ENCODE measurements at regions not wholly inside any gene's neighbourhood (a gene's known extent, or its start where the extent isn't known, plus 50 kb on each side); places are given as distances from the start of the nearest gene placed in this dataset.

DNA sequence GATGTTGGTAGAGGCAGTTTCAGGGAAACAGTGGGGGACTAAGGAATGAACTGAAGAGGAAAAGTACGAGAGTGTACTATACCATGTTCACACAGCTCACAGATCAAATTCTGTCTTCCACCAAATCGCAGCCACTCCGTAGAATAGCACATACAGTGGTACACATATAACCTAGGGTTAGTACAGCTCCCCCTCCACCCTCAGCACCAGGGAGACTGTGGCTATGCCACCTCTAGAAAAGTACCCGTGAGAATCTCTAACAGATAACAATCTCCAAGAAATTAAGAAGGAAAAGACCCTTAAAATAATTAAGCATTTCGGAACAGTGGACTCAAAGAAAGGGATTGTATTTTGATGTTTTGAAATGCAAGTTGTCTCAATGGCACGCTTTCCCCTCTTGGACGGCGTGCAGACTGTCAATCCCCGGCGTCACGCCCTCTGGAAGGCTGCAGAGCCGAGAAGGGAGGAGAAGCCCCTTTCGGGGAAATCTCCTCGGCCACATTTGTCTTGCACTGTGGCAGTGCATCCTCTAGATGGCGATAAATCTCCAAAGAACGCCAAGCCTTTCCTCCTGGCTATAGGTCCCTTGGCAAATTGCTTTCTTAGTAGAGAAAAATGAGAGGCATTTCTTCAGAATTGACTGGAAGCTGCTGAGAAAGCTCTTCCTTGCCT, 345.0 kb downstream of the REEP3 start:
- H3K9me3 ChIP-seq (ENCODE audit: control insufficient read depth, insufficient read depth, low read length) = no peaks in the 10 kb centered on the region
- no peaks in the 10 kb centered on the region for H3K9me3 Mint-ChIP-seq
- ATAC-seq = peak; percentile 61 to 81 (median 68)
- peaks cover 10 to 12% of the 10 kb centered on the region in 2 donors for H3K4me1 Mint-ChIP-seq
- no peak overlapping the region for H3K27ac ChIP-seq (ENCODE audit: low read length)
- WGBS (ENCODE audit: insufficient coverage) = 11% methylated on average over 15 of the region's 16 CpGs
- no peaks in the 10 kb centered on the region for H3K36me3 Mint-ChIP-seq
- H3K27me3 ChIP-seq (ENCODE audit: control insufficient read depth, insufficient read depth, low read length) = peaks cover 6% of the 10 kb centered on the region
- H3K4me1 ChIP-seq (ENCODE audit: control insufficient read depth, insufficient read depth, low read length) = no peaks in the 10 kb centered on the region
- no peak overlapping the region for H3K4me3 Mint-ChIP-seq
- H3K36me3 ChIP-seq (ENCODE audit: control insufficient read depth, insufficient read depth, low read length) = no peaks in the 10 kb centered on the region
- DNase-seq = peak in 1 of 2 donors; percentile 54
- H3K27me3 Mint-ChIP-seq (ENCODE audit: low read depth in 2 of 2) = peaks cover 9 to 40% of the 10 kb centered on the region in 2 donors
- H3K27ac Mint-ChIP-seq = no peak overlapping the region
- TF ChIP-seq, protein P1, sequence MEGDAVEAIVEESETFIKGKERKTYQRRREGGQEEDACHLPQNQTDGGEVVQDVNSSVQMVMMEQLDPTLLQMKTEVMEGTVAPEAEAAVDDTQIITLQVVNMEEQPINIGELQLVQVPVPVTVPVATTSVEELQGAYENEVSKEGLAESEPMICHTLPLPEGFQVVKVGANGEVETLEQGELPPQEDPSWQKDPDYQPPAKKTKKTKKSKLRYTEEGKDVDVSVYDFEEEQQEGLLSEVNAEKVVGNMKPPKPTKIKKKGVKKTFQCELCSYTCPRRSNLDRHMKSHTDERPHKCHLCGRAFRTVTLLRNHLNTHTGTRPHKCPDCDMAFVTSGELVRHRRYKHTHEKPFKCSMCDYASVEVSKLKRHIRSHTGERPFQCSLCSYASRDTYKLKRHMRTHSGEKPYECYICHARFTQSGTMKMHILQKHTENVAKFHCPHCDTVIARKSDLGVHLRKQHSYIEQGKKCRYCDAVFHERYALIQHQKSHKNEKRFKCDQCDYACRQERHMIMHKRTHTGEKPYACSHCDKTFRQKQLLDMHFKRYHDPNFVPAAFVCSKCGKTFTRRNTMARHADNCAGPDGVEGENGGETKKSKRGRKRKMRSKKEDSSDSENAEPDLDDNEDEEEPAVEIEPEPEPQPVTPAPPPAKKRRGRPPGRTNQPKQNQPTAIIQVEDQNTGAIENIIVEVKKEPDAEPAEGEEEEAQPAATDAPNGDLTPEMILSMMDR (IDR thresholded peaks at IDR 0.05) = peak; percentile 63
- intact Hi-C loops (cut with micrococcal nuclease) = no loop called here
- no peak overlapping the region for H3K4me3 ChIP-seq (ENCODE audit: low read length)

DNA sequence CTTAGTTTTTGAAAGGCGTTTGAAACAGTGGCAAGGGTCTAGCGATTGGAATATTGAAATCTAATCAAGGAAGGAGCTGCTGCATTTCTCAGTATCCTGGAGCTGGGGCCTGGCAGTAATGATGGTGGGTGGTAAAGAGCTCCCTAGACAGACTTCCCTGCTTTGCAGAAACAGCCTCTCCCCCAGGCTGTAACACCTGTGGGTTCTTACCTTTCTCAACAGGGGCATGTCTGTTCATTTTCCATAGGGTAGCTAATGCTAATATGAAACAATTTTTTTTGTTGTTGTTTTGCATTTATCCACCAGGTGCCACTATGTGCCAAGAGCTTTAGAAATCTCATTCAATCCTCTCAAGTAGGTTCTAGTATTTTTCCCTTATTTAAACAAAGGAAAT, 345.5 kb downstream of the REEP3 start:
- Histone ChIP-seq H3K4me1 (ENCODE audit: control insufficient read depth, insufficient read depth, low read length) (no peaks in the 10 kb centered on the region), H3K4me3 (ENCODE audit: low read length) (no peak overlapping the region), H3K36me3 (ENCODE audit: control insufficient read depth, insufficient read depth, low read length) (no peaks in the 10 kb centered on the region), H3K27me3 (ENCODE audit: control insufficient read depth, insufficient read depth, low read length) (peaks cover 6% of the 10 kb centered on the region), H3K9me3 (ENCODE audit: control insufficient read depth, insufficient read depth, low read length) (no peaks in the 10 kb centered on the region), H3K27ac (ENCODE audit: low read length) (no peak overlapping the region)
- WGBS (ENCODE audit: insufficient coverage) = 0% methylated on average over 2 of the region's 2 CpGs
- ATAC-seq (peak in 1 of 3 donors; percentile 37), DNase-seq (no peak)
- Mint-ChIP-seq H3K4me1 (peaks cover 10 to 12% of the 10 kb centered on the region in 2 donors), H3K27me3 (ENCODE audit: low read depth in 2 of 2) (peaks cover 9 to 39% of the 10 kb centered on the region in 2 donors), H3K9me3 (no peaks in the 10 kb centered on the region), H3K4me3 (no peak overlapping the region), H3K27ac (no peak overlapping the region), H3K36me3 (no peaks in the 10 kb centered on the region)
- TF ChIP-seq, protein P1 (IDR thresholded peaks at IDR 0.05) = peak; percentile 42
- intact Hi-C loops (cut with micrococcal nuclease) = no loop called here

DNA sequence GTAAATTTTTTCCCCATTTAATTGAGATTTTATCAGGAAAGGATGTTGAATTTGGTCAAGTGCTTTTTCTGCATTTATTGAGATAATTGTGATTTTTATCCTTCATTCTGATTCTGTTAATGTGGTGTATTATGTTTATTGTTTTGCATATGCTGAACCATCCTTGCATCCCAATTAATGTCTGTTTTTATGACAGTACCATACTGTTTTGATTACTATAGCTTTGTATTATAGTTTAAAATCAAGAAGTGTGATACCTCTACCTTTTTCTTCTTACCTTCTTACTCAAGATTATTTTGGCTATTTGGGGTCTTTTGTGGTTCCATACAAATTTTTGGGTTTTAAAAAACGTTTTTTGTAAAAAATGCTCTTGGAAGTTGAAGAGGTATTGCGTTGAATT, 357.2 kb downstream of the REEP3 start:
- Histone ChIP-seq H3K4me3 (ENCODE audit: low read length) (no peak overlapping the region), H3K27me3 (ENCODE audit: control insufficient read depth, insufficient read depth, low read length) (no peaks in the 10 kb centered on the region), H3K27ac (ENCODE audit: low read length) (no peak overlapping the region), H3K9me3 (ENCODE audit: control insufficient read depth, insufficient read depth, low read length) (no peaks in the 10 kb centered on the region), H3K36me3 (ENCODE audit: control insufficient read depth, insufficient read depth, low read length) (no peaks in the 10 kb centered on the region), H3K4me1 (ENCODE audit: control insufficient read depth, insufficient read depth, low read length) (no peaks in the 10 kb centered on the region)
- Mint-ChIP-seq H3K27ac (no peak overlapping the region), H3K36me3 (no peaks in the 10 kb centered on the region), H3K4me1 (no peaks in the 10 kb centered on the region), H3K9me3 (peaks cover 4 to 11% of the 10 kb centered on the region in 2 donors), H3K27me3 (ENCODE audit: low read depth in 2 of 2) (peaks cover 3 to 7% of the 10 kb centered on the region in 2 donors), H3K4me3 (no peak overlapping the region)
- no CpG with 5 or more reads among the region's 2 CpGs for WGBS (ENCODE audit: insufficient coverage)
- intact Hi-C loops (cut with micrococcal nuclease) = no loop called here
- no peak for DNase-seq
- TF ChIP-seq, protein P1 (IDR thresholded peaks at IDR 0.05) = no peak
- no peak for ATAC-seq

DNA sequence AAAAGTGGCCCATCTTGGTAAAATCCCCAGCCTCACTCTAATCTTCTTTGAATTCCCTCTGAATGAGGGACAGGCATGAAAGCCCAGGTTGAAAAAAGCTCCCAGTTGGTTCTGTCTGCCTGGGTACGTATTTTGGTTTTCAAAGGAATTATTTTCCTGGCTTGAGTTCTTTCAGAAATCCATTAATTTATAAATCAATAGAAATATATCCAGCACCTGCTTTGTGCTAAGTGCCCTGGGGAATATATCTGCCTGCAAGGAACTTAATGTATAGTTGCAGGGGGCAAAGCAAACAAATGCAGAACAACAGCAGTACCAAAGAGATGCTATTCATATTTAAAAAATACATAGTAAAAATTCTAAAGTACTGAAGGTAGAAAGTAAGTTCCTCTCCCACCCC, 362.7 kb downstream of the REEP3 start:
- Histone ChIP-seq H3K9me3 (ENCODE audit: control insufficient read depth, insufficient read depth, low read length) (no peaks in the 10 kb centered on the region), H3K4me3 (ENCODE audit: low read length) (no peak overlapping the region), H3K27ac (ENCODE audit: low read length) (no peak overlapping the region), H3K27me3 (ENCODE audit: control insufficient read depth, insufficient read depth, low read length) (no peaks in the 10 kb centered on the region), H3K4me1 (ENCODE audit: control insufficient read depth, insufficient read depth, low read length) (no peaks in the 10 kb centered on the region), H3K36me3 (ENCODE audit: control insufficient read depth, insufficient read depth, low read length) (no peaks in the 10 kb centered on the region)
- Mint-ChIP-seq H3K9me3 (peaks cover 5 to 7% of the 10 kb centered on the region in 2 donors), H3K4me3 (no peak overlapping the region), H3K27me3 (ENCODE audit: low read depth in 2 of 2) (peaks cover 0 to 3% of the 10 kb centered on the region in 2 donors), H3K36me3 (no peaks in the 10 kb centered on the region), H3K4me1 (no peaks in the 10 kb centered on the region), H3K27ac (no peak overlapping the region)
- ATAC-seq (no peak), DNase-seq (no peak)
- intact Hi-C loops (cut with micrococcal nuclease) = no loop called here
- TF ChIP-seq, protein P1 (IDR thresholded peaks at IDR 0.05) = no peak
- WGBS (ENCODE audit: insufficient coverage) = 100% methylated on average over 1 of the region's 1 CpG

Data from natural killer cell (primary cell).